NCI-H1694 treated with DMSO at 0.1 percent for 48 hours (cell line): ENCODE measurements at regions not wholly inside any gene's neighbourhood (a gene's known extent, or its start where the extent isn't known, plus 50 kb on each side); places are given as distances from the start of the nearest gene placed in this dataset.

Source experiments
- DNase-seq: peaks from one replicate; lab custom pipeline; 2025; lab: John Stamatoyannopoulos, UW

DNA sequence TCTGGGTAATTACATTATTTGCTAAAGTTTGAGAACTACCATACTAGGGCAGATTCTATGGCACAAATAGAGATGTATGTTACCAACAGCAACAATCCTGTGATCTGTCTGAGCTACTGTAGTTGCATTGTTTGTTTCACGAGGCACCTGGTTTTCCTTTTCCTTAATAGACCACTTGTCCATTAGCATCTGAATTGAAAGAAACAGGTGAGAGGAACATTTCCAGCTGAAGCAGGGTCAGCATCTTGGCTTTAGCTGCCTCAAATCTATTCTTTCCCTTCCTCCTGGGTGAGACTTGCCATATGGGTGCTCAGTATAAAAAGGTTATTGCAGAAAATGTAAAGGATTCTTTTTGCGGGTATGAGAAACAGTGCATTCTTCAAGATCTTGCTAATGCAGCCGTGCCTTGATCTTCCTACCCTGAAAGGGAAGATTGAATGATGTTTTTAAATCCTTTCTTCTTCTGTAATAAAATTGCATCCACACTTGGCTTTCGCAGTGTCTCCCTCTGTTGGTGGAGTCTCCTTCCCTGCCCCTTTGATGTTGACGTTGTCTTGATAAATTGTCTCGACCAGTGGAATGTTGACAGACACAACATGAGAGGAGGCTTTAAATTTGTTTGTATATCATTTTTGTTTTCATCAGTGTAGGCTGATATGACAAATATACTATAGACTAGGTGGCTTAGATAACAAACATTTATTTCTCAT lies 118.0 kb upstream of the BRINP1 start:
- no peak for DNase-seq

DNA sequence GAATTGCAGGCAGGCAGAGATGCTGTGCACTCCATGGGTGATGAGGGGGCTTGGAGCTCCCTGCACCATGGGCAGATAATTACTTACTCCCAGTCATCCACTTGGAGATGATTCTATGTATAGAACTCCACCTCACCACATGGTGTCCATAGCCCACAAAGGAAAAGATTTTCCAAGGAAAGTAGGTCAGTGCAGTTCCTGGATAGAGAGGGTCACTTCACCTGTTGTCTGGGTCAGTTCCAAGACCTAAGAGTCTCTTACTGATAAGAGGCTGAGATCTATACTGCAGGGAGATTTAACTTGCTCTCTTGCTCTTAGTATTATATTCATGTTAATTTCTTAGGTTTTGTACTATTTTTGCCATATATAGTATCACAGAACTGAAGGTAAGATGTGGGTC lies 113.9 kb upstream of the BRINP1 start:
- no peak for DNase-seq

DNA sequence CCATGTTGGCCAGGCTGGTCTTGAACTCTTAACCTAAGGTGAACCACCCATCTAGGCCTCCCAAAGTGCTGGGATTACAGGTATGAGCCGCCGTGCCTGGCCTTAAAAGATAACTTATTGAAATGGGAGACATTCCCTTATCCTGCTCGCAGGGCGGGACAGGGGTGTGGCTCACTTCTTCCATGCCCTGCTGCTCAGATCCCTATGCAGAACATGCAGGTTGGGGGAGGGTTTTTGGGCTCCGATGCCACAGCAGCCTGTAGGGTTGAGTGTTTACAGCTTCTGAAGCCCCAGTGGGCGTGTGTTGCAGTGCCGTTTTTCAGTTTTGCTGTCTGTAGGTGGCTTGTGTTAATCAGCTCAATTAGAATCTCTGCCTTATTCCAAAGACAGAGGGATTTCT lies 108.0 kb upstream of the BRINP1 start:
- no peak for DNase-seq

DNA sequence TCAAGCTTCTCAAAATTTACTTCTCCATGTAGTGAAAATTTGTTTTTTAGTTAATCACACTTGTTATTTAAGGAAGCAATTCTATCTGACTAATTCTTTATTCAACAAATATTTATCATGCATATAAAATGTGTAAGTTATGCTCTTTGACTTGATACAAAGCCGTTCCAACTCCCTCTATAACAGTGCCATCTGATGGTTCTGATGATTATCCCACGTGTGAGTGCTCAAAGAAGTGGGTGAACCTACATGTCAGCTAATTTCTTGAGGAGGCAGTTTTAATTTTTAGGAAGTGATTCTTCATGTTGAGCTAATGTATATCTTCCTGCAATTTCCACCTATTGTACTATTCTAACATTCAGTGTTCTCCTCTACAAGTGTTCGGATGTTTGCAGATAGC lies 88.8 kb upstream of the BRINP1 start:
- peak; percentile 15 for DNase-seq

DNA sequence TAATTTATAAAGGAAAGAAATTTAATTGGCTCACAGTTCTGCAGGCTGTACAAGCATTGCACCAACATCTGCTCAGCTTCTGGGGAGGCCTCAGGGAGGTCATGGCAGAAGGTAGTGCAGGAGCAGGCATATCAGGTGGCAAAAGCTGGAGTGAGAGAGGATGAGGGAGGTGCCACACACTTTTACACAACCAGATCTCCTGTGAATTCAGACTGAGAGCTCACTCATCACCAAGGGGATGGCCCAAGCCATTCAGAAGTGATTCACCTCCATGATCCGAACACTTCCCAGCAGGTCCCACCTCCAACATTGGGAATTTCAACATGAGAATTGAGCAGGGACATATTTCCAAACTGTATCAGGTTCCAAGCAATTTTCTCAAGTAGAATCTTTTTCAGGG lies 84.7 kb upstream of the BRINP1 start:
- DNase-seq = peak; percentile 75

DNA sequence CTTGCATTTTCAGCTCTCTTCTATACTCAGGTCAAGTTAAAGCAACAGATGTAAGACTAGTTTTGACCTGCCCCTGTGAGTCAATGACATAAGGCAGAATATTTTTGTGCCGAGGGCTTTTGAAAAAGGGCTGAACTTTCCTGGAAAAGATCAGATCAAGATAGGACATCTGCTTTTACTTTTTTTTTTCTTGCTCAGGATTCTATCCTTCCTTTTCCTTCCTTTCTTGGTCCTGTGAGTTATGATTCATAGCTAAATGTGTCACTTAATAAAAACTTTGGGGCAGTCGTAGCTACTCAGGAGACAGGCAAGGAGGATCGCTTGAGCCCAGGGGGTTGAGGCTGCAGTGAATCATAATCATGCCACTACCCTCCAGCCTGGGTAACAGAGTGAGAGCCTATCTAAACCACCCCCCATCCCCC lies 84.3 kb upstream of the BRINP1 start:
- DNase-seq = no peak

DNA sequence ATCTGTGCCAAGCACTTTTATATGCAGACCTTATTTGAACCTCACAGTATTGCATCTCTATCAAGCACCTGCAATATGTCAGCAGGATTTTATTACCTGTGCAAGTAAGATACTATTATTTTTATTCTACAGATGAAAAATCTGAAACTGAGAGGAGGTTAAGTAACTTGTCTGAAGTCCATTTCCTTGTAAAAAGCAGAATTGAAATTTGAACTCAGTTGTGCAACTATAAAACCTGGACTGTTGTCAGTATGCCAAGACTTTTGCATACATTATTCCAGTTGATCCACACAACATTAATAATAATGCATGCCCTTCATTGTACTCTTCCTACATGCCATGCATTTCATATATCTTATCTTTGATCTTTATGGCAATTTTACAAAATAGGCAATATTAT lies 82.2 kb upstream of the BRINP1 start:
- peak; percentile 2 for DNase-seq

DNA sequence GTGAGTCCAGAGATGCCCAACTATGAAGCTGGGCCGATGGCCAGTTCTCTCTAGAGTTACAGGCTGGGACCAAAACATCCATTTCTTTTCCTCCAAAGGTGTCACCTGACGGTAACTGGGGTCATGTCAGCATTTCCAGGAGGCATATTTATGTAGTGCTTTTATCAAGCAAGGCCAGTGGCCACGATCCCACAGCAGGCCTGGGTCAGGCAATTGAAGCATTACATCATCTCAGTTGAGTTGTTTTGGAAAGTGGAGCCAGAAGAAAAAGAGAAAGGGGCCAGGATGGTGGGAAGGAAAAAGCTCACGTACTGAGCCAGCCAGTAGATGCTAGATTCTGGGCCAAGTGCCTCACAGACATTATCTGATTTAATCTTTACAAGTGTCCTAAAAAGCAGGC lies 73.9 kb upstream of the BRINP1 start:
- DNase-seq = no peak

DNA sequence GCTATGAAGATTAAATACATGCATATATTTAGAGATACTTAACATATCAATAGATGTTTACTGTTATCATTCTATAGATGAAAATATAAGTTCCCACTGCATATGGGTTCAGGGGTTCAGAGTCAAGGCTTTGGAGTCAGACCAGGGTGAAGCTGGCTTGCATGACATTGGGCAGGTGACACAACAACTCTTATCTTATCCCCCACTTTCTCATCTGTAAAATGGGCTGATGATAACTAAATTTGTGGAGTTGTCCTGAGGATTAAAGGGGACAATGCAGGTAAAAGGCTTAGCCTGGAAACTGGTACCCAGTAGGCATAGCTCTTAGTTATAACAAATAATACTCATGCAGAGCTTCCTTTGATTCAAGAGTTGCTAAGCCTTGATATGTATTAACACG lies 72.6 kb upstream of the BRINP1 start:
- no peak for DNase-seq

DNA sequence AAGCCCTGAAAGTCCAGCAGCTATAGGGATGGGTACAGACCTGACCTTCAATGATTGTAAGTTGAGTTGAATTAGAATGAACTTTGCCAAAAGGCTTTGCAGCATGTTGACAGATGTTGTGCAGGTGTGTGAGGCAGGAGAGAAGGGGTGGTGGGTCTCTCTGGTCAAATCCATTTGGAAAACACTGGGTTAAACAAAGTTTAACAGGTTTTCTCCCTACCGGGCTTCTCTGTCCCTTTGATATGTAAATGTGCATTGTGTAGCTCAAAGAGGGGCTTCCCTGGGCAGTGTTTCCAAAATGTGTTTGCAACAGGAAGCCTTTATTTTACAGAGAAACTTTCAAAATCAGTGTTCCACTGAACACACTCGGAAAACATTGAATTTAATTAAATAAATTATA lies 72.1 kb upstream of the BRINP1 start:
- DNase-seq = no peak

DNA sequence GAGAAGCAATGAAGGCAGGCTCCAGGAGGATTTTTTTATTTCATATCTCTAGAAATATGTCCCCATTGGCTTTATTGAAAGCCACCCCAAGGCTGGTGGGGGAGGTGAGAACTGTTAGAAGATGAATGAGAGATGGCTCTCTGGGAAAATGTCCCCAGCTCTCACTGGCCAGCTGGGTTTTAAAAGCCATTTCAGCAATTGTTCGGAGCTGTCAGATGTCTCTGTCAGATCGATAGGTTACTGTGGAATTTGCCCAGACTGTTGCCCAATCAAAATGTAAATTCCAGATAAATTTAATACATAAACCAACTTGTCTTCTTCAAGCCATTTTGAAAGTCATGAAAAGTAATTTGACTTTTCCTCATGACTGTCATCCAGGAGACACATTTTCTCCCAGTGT lies 67.0 kb upstream of the BRINP1 start:
- no peak for DNase-seq

DNA sequence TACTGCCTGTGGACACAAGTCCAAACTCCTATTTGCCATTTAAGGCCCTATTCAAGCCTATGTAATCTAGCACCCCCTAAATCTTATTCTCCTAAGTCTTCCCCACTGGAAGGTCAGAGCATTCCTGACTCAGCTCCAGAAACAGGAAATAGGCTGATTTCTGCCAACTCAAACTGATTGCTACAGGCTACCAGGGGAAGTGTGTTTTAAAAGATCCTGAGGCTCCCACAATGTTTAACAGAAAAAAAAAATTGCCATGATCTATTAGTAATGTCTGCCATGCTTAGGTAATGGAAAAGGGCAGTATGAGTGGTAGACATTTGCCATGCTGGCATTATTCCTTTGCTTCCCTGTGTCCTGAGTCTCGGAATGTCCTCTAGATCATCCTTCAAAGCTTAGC lies 65.8 kb upstream of the BRINP1 start:
- no peak for DNase-seq

DNA sequence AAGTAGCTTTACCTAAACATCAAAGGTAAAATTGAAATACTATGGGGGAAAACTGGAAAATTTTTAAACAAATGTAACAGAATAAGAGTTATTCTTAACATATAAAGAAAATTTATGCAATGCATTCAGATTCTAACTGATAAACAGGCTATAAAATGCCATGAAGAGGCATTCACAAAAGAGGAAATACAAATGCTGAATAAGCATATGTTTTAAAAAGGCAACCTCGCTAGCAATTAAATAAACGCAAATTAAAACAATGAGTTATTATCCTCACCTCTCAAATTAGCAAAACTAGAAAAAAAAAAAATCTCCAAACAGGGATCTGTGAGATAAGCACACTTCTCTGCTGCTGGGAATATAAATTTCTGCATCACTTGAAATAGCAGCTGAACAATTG lies 63.2 kb upstream of the BRINP1 start:
- no peak for DNase-seq

DNA sequence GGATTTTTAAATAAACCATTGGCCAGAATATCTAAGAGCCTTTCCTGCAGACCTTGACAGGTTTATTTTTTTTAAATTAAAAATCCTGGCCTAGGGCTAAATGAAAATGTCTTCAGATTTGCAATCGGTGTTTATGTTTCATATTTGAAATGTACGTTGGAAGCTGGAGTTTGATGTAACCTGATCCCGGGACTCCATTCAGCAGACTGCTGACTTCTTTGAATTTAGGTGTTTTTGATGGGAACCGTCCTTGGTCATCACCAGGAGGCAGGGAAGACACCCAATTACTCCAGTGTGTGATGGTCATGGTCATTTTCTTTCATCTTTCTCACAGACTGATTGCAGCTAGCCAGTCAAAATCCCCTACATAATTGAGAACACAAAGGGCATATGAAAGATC lies 60.1 kb upstream of the BRINP1 start:
- DNase-seq = no peak

DNA sequence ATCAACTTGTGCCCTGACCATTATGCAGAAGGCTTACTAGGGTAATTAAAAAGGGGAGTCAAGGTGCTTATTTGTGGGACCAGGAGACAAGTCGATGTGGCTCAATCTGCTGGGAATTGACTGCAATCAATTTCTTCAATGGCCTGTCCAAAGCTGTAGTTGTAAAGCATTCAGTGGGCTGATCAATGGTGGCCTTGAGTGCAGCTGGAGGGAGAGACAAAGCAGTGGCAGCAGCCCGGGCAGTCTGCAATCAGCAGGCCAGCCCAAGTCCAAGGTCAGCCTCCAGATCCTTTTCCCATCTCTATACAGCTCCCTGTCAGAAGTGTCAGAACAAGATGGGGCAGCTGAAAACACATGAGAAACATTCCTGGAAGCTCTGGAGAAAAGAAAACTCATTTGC lies 51.0 kb upstream of the BRINP1 start:
- no peak for DNase-seq
